HG03469 (cell line): ENCODE measurements at regions not wholly inside any gene's neighbourhood (a gene's known extent, or its start where the extent isn't known, plus 50 kb on each side); places are given as distances from the start of the nearest gene placed in this dataset.
"Not testable (repeated sequence)": the region's sequence is repeated elsewhere in the genome, so short reads cannot be mapped to it uniquely, and the experiment has no call there.

ENCODE experiments used
- ATAC-seq: cut with Tn5 transposase; IDR thresholded peaks from one replicate; pipeline ENCODE4 v1.9.1; 2021; ENCODE audit warnings: mild to moderate bottlenecking, moderate library complexity, moderate number of reproducible peaks; ENCODE audit not compliant: unreplicated experiment

GRCh38 chr21:33974513-33975468 lies 59.2 kb upstream of the ATP5PO start:
- ATAC-seq = no peak

DNA sequence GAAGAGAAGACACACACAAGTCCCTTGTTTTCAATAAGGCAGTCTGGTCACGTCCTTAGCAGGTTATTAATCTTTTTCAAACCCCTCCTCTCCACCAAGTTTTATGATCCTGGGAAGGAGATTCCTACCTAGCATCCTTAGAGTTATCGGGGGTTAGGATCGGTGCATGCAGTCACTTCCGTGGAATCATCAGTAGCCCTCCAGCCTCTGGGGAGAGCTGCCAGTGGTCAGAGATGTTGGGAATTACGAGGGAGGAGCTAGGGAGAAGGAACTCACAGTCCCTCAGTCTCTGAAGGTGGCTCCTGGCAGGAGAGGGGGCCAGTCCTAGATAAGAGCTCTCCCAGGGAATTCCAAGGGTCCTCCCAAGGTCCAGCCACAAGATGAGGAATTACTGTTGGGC lies 57.7 kb upstream of the ATP5PO start:
- ATAC-seq = no peak

DNA sequence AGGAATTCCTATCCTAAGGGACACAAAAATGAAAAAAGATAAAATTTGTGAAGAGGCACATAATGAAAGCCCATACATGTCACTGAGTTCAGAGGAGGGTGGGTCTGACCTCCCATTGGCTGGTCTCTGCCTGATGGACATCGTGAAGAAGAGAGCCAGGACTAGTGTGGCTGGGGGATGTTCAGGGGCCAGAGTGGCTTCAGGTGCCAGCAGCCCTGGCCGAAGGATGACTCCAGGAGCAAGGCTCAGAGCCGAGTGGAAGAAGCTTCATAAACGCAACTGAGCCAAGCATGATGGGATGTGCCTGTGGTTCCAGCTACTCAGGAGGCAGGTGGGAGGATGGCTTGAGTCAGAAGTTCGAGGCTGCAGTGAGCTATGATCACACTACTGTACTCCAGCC lies 56.9 kb upstream of the ATP5PO start:
- ATAC-seq = no peak

DNA sequence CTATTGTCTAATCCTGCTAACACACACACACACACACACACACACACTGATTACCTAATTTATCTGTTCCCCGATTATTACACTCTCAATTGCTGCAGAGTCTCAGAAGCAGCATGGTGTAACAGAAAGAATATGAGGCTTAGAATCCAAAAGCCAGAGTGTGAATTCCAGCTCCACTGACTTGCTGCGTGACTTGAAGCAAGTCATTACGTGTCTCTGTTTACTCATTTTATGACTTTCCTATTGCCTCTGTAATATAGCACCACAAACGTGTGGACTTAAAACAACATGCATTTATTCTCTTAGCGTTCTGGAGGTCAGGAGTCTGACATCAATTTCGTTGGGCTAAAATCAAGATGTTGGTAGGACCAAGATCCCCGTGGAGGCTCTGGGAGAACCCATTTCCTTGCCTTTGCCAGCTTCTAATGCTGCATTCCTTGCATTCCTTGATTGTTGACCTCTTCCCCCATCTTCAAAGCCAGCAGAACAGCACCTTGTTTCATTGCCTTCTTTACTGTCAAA lies 55.9 kb upstream of the ATP5PO start:
- ATAC-seq = no peak

- ATAC-seq = no peak
These were observed 54.0 kb upstream of the ATP5PO start for GRCh38 chr21:33969581-33969980.

- ATAC-seq = no peak
These were observed 53.4 kb upstream of the ATP5PO start for GRCh38 chr21:33968995-33969348.

DNA sequence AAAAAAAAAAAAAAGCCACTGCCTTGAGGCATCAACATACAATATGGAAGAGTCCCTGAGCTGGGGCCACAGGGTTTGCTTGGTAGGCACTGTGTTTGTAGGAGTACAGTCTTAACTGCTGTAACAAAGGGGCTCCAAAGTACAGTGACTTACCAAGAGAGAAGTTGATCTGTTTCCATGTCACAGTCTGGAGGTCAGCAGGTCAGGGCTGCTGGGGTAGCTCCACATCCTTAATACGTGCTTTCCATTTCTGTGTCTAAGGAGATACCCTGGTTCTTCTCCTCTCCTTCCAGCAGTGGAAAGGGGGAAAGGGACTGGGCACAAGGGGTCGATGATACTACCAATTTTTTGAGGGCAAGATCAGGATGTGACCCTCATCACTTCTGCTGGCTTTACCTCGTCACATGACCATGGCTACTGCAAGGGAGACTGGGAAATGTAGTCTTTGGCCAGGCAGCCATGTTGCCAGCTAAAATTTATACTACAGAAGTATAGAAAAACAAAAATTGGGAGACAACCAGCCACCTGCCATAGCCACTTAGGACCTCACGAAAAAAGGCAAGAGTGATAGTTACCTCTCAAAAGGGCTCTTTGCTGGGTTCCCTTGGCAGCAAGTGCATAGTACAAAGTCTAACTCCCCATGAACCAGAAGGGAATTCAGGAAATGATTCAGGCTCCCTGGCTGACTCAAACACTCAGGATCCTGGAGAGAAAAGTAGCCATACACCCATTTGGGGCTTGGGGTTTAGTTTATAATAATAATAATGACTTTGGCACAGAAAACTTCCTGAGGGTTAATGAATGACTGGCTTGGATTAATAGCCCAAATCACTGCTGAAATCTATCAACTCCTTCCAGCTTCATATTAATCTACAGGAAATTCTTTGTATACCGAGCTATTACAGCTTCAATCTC lies 52.7 kb upstream of the ATP5PO start:
- no peak for ATAC-seq

DNA sequence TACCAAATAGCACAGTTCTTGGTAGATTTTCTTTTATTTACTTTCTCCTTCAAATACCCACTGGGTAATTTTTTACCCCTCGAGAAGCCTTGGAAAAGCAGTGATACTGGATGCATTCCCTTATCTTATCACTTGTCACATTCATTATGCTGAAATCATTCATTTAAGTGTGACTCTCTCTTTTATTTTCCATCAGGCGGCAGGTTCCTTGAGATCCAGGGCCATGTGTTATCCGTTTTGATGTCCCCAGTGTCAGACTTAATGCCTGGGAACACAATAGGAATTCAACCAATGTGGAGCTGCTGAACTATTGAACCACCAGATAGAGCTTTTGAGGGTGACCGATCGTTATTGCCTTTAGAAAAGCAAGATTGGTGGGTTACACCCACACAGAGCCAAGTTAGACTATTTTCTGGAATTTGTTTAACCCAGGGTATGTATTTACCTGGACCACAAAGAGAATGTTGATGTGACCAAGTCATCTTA lies 51.5 kb upstream of the ATP5PO start:
- ATAC-seq = no peak

DNA sequence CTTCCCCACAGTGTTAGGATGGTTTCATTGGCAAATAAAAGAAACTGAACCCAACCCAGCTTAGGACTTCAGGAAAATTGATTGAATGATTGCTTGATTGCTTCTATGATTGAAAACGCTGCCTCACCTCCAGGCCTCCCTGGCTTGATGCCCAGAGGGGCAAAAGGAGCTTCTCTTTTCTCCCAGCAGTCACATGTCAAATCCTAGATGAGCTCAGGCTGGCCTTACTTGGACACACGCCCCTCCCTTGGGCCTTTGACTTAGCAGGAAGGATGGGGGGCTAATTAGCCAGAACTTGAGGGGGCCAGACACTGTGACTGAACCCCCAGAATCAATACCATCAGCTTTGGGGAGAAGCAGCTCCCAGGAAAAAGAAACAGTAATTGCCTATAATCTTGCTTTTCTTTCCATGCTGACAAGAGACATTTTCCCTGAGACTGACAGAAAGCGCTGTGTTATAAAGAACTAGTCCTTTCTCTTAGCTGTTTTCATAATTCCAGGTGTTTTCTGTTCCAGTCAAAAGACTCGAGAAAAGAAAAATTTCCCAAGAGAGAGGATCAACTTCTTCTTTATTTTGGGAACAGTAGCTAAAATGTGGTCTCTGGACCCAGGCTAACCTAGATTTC lies 50.8 kb upstream of the ATP5PO start:
- no peak for ATAC-seq

DNA sequence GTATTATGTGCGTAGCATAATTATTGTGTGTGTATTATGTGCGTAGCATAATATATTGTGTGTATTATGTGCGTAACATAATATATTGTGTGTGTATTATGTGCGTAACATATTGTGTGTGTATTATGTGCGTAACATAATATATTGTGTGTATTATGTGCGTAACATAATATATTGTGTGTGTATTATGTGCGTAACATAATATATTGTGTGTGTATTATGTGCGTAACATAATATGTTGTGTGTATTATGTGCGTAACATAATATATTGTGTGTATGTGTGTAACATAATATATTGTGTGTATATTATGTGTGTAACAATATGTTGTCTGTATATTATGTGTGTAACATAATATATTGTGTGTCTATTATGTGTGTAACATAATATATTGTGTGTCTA lies 50.1 kb upstream of the ATP5PO start:
- ATAC-seq = not testable (repeated sequence)
